COLO829 (cell line): ENCODE measurements at regions not wholly inside any gene's neighbourhood (a gene's known extent, or its start where the extent isn't known, plus 50 kb on each side); places are given as distances from the start of the nearest gene placed in this dataset.
"Not testable (repeated sequence)": the region's sequence is repeated elsewhere in the genome, so short reads cannot be mapped to it uniquely, and the experiment has no call there.

ENCODE experiments used
- DNase-seq: peaks from one replicate; pipeline ENCODE4 v3.0.0; 2012; ENCODE audit warnings: low spot score

- peak; percentile 93 for DNase-seq
Measured at GRCh38 chr7:66413379-66414114, 208.4 kb downstream of the TPST1 start.

- DNase-seq: no peak
Measured at GRCh38 chr7:66415659-66416265, 210.6 kb downstream of the TPST1 start.

- DNase-seq: no peak
Measured at GRCh38 chr7:66418537-66418936, 210.1 kb upstream of the KCTD7 start.

- no peak for DNase-seq
Measured at GRCh38 chr7:66419210-66419609, 209.5 kb upstream of the KCTD7 start.

- no peak for DNase-seq
Measured at GRCh38 chr7:66421830-66422475, 206.7 kb upstream of the KCTD7 start.

GRCh38 chr7:66423729-66424128, 205.0 kb upstream of the KCTD7 start:
- DNase-seq: no peak

- DNase-seq: no peak
Measured at GRCh38 chr7:66426332-66426731, 202.3 kb upstream of the KCTD7 start.

GRCh38 chr7:66426996-66427395, 201.7 kb upstream of the KCTD7 start:
- no peak for DNase-seq

- DNase-seq: no peak
Measured at GRCh38 chr7:66427956-66428355, 200.7 kb upstream of the KCTD7 start.

GRCh38 chr7:66429498-66430163, 199.1 kb upstream of the KCTD7 start:
- DNase-seq: no peak

GRCh38 chr7:66430164-66430545, 198.5 kb upstream of the KCTD7 start:
- no peak for DNase-seq

- DNase-seq: not testable (repeated sequence)
Measured at GRCh38 chr7:66438703-66439405, 189.8 kb upstream of the KCTD7 start.

GRCh38 chr7:66442385-66442784, 186.3 kb upstream of the KCTD7 start:
- DNase-seq: no peak

GRCh38 chr7:66443946-66444345, 184.7 kb upstream of the KCTD7 start:
- no peak for DNase-seq

GRCh38 chr7:66447007-66447406, 181.7 kb upstream of the KCTD7 start:
- DNase-seq: not testable (repeated sequence)

GRCh38 chr7:66450814-66451213, 177.9 kb upstream of the KCTD7 start:
- not testable (repeated sequence) for DNase-seq

GRCh38 chr7:66451713-66452112, 177.0 kb upstream of the KCTD7 start:
- not testable (repeated sequence) for DNase-seq

GRCh38 chr7:66452165-66452564, 176.5 kb upstream of the KCTD7 start:
- DNase-seq: no peak

GRCh38 chr7:66453340-66453739, 175.3 kb upstream of the KCTD7 start:
- no peak for DNase-seq

- DNase-seq: no peak
Measured at GRCh38 chr7:66454600-66455225, 174.0 kb upstream of the KCTD7 start.

GRCh38 chr7:66455432-66455831, 173.2 kb upstream of the KCTD7 start:
- not testable (repeated sequence) for DNase-seq

- not testable (repeated sequence) for DNase-seq
Measured at GRCh38 chr7:66456431-66456830, 172.2 kb upstream of the KCTD7 start.
